ENCODE measurements at regions not wholly inside any gene's neighbourhood (a gene's known extent, or its start where the extent isn't known, plus 50 kb on each side); places are given as distances from the start of the nearest gene placed in this dataset.
"Not testable (repeated sequence)": the region's sequence is repeated elsewhere in the genome, so short reads cannot be mapped to it uniquely, and the experiment has no call there.

DNA sequence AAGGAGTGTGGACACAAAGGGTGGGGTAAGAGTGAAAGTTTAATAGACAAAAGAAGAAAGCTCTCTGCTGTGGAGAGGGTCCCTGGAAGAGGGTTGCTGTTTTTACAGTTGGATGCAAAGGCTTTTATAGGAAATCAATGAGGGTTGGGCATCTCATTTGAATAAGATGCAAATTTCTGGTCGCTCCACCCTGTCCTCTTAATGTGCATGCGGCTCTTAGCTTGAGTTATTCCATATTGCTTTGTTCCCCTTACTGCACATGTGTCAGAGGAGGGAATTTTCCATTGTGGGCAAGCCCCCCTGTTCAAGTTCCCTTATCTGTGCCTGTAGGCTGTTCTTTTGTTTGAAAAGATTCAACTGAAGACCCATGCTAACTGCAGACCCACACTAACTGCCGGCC lies 326.5 kb downstream of the BCL11A start:
- DNase-seq = no peak

DNA sequence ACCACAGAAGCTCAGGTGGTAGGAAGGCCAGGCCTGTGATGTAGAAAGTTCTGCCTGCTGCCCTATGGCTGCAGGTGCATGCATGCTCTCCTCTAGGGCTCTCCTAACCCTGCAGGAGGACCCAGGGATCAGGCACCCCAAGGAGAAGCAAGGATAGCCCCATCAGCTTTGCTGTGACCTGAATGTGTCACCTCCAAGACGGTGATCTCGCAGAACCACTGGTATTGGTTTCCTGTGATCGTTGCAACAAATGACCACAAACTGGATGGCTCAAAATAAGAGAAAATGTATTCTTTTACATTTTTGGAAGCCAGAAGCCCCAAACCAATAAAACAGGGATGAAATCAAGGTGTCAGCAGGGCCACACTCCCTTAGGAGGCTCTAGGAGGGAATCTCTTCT lies 327.3 kb downstream of the BCL11A start:
- no peak for DNase-seq

DNA sequence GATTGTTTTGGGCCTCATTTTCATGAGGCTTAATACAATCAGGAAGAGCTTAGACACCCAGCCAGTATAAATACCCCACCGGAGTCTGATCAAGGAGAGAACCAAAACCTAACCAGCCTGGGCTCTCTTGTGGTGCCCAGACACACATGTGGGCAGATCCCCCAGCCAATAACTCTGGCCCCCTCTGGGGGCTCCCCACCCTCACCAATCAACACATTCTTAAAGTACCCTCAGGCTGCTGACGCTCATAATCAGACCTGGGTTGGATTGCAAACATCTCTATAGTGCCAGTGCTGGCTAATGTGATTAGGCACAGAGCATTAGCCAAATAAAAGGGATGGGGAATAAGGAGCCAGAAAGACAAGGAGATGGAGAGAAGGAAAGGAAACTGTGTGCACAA lies 329.6 kb downstream of the BCL11A start:
- no peak for DNase-seq

DNA sequence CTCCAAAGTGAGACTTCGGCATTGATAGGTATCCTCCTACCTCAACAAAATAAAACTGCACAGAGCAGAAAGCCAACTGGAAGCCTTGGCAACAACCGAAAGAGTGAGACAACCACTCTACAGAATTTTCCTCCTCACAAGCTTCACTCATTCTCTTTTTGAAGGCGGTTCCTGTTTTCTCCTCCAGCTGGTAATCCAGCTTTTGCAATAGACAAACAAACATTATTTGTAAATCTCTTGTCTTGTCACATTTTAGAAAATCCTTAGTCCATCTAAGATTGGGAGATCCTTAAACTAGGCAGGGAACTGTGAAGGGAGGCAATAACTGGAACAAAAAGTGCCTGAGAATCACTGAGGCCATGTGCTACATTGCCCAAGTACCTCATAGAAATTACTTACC lies 332.4 kb downstream of the BCL11A start:
- DNase-seq = no peak

DNA sequence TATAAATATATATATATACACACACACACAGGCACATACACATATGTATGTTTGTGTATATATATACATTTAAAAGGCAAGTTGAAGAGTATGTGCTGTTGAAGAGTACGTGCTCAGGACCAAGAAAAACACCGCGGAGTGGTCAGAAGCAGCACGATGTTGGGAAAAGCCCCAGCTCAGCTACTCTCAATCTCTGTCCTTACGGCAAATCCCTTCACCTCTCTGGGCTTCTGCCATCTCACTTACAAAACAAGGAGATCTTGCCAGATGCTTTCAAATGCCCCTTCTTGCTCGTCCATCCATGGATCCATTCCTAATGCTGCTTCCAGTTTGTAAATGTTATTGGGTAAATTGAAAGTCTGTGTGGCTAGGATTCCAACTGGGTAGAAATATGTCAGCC lies 333.9 kb downstream of the BCL11A start:
- DNase-seq = no peak

DNA sequence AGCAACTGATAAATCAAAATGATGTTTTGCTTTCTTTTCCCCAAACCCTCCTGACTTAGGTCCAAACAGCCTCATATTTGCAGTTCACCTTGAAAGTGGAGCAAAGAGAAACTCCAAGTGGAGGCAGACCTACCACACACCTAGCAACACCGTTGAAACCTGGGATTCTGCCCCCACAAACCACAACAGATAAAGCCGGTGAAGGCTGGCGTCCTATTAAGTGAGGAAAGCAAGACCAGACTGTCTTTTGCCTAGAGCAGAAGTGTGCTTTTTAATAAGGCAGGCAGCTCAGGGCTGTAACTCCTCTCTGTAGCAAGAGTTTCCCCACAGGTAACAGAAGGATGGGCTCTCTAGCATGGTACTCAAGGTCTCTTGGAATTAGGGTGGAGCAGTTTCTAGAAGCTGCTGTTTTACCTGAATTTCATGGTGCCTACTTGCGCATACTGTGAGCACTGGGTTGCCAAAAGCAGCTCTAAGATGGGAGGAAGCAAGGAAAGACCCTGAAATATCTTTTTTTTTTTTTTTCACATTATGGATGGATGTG lies 336.9 kb downstream of the BCL11A start:
- no peak for DNase-seq

DNA sequence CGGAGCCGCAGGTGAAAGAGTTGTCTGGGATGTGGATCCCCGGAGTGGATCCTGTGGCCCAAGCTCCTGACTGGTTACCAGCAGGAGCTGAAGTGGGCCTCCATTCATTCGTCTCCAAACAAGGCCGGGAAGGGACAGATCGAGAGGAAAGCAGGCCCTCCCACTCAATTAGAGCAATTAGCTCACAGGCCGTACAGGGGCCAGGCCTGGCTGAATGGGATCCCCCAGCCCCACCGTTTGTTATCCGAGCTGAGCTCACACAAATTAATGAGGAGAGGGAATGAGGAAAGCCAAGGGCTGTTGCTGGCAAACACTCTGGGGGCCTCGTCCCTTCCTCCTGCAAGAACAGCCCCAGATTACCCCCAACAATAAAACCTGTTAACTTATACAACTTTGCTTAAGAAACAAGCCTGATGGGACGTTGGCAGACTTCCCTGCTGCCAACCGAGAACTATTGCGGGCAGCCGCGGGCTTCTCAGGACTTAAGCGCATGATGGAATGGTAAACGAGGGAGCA lies 338.0 kb downstream of the BCL11A start:
- DNase-seq = no peak

DNA sequence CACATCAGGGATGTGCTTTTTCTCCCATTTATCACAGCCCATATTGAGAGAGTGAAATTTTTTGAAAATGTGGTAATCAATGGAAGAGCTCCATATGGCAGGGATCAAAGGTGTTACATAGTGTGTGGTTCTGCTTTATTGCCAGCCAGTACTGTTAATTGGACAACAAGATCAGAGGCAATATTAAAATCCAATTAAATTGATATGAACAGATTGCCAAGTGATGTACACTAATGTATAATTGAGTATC lies 338.9 kb downstream of the BCL11A start:
- DNase-seq = no peak

DNA sequence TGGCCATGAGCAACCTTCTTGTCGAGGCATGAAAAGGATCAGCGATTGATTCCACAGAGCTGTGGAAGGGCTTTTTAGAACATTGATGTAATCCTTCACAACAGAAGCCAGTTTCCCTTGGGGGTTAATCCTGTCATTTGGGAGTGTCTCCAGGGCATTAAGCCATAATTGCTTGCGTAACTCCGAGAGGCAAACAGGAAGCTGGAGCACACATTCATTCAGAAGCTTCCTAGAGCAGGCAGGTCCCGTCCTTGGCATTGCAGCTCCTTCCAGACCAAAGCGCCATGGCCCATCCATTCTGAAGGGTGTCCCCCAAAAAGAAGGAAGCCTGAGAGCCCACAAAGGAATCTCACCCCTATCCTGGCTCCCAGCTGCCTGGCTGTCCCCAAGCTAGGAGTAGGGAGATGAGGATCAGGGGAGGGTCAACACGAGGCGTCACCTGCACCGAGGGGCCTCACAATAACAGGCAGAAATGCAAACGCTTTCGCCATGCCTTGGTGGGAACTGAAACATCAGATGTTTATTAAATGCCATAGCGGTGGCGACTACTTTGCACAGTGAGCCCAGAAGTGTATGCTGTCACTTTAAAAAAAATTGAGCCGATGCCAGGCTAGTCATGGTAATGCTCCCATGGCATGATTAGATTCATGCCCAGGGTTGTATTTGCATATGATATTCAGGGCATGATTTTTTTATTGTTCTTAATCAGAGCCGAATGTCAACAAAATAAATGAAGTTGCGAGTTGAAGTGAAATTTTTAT lies 339.4 kb downstream of the BCL11A start:
- no peak for DNase-seq

DNA sequence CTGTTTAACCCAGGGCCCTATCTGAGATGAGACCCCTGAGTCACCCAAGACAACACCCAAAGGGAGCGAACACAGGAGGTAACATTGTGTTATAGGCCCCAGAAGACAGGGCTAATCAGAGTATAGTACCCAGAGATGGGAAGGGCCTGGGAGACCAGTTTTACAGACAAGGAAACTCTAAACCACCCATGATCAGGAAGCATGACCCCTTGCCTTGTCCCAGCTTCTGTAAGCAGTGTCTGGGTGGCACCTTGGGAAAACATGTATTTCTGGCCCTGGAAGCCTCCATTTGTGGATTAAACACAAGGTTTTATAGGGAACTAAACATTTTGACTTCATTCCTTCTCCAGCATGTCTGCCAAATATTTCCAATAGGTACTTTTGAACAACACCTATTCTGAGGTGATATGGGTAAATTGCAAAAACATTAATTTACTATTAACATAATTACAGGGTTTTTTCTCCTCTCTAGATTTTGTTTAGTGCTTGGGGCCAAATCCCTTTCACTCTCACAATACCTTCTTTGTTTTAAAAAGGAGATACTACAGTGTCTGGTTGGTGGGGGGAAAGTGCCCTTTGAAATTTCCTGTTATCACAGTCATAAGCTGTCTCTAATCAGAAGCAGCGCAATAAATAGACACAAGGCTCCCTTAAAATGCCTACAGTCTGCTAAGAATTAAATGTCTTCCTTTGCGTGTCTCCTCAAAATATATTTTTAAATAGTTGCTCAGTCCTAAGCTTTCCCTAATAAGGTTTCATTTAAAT lies 341.1 kb downstream of the BCL11A start:
- DNase-seq = no peak

DNA sequence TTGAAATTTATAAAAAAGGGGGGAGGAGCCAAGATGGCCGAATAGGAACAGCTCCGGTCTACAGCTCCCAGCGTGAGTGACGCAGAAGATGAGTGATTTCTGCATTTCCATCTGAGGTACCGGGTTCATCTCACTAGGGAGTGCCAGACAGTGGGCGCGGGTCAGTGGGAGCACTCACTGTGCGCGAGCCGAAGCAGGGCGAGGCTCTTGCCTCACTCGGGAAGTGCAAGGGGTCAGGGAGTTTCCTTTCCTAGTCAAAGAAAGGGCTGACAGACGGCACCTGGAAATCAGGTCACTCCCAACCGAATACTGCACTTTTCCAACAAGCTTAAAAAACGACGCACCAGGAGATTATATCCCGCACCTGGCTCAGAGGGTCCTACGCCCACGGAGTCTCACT lies 364.4 kb downstream of the BCL11A start:
- DNase-seq = not testable (repeated sequence)

DNA sequence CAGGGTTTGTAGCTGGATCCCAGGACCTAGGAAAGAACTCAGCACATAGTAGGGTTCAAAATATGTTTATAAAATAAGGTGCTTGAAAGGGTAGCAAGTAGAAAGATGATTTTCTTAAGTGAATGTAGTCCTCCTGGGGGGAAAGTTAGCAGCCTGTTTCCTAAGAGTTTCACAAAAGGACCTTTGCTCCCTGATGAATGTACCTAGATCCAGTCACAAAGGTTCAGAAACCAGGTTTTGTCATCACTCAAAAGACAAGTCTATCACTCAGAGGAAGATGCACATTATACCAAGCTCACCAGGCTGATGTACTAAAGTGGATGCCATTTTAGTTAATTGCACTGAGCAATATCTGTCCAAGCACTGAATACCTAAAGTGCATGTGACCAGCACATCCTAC lies 378.2 kb downstream of the BCL11A start:
- DNase-seq = no peak

DNA sequence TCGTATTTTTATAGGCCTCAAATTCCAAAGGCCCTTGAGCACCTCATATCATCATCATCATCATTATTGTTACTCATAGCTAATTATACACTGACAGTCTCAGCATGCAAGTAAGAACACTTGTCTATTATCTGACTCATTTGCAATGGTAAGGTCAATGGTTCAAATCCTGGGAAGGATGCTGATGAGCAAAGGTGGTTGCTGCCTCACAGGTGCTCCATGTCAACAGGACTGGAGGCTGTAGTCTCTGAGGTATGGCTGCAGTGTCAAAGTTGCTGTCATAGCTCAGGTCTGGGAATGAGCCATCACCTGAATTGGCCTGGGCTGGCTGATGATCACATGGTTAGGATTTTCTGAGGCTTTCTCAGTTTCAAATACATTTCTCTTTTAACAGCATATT lies 379.3 kb downstream of the BCL11A start:
- no peak for DNase-seq

DNA sequence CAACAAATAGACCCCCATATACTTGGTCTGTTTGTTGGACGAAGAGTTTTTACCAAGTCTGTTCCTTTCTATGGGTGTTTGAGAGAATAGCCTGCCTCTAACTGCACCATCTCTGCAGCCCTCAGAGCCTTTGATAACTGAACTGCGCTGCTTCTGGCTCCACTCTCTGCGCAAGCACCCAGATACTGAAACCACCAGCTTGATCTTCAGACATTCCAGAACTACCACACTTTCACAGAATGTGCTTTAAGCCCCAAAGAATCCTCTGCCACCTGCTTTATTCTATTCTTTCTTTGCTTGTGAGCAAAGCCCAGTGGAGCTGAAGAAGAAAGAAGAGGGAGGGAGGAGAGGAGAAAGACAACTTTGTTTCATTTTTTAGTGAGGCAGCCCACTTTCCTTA lies 380.7 kb downstream of the BCL11A start:
- DNase-seq = no peak

DNA sequence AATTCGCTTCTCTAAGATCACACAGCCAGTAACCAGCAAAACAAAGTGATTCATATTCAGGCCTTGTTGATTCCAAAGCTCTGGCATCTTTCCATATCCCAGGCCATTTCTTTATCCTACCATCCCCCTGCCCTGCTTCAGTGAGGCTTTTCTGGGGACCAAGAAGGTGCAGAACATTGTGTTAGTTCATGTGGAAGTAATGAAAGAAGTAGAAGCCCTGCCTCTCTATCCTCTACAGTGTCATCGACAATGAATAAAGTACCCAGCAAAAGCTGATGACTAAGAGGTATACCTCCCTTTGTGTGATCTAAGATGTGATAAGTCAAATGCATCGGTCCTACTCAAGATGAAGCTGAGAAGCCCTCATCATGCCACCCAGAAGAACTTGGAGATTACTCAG lies 383.2 kb downstream of the BCL11A start:
- no peak for DNase-seq

DNA sequence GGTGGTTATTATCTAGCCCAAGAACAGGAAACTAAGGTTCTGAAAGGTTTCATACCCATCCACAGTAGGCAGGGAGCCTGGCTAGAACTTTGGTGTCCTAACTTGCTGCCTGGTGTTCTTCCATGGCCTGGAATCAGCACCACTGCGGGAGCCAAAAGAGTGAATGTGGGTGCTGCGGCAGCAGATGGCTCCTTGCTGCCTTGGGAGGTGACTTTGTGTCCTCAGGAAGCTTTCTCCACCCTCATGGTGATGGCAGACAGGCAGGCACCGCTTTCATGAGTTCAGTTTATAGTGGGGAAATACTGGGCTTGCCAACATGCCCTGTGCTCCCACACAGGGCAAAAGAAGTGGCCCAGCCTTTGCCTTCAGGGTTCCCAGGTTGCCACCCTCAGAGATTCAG lies 385.2 kb downstream of the BCL11A start:
- DNase-seq = no peak

DNA sequence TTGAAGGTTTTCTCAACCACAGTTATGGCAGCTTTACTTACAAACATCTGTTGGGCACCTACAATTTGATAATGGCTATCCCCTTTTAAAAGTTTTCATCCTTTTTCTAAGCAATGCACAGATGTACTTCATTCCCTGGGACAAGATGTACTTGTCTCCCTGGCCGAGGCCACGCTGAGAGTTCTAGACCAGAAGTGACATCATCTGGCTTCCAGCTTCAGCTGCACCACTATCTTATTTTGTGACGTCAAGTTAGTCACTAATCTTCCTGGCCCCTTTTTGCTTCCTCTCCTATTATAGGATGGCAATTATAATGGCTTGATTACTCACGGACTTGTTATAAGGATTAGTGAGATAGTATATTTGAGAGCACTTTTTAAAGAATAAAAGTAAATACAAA lies 386.4 kb downstream of the BCL11A start:
- DNase-seq = no peak

DNA sequence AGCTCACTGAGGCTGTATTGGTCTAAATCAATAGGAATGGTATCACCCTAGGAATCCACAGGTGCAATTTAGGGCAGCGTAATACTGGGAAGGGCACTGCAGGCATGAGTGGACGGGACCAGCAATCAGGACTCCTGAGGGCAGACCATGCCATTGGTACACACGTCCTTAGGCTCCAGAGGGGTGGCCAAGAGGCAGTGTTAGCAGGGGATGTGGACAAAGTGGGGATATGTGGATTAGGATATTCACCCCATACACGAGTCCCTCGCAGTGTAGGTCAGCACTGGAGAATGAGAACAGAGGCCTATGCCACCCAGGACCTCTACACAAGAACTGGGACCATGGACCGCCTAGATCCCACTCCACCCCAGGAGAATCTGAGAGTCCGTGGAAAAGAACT lies 389.8 kb downstream of the BCL11A start:
- no peak for DNase-seq

DNA sequence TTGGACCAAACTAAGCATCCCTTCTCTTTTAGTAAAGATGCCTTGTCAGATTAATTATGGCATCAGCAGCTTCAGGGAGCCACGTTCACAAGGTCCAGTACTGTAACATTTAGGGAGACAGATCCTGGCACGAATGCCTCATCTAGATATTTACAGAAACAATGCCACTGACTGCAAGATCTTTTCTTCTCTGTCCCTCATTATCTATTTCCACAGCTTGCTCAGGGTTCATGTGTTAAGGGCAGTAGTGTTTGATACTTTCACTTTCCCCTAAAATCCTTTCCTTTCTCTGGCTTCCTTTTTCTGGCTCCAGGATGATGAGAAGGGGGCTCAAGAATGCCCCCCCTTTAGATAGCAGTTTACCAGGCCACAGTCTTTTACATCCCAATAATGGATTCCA lies 393.9 kb downstream of the BCL11A start:
- no peak for DNase-seq

DNA sequence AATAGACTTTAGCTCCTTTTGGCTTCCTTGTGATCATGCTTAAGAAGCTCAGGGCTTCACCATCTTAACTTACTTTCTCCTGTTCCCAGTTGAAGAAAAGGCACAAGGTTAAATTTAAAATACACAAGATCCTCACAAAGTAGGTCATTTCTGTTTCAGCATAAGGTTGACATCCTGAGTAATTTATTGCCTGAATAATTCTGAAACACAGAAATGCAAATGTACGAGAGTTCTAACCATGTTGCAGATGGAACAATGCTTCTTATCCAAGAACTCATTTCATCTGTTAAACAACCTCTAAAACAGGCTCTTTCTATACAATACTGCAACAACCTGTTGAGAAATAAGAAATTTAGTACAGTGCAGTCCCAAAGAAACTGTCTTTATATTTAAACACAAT lies 395.2 kb downstream of the BCL11A start:
- no peak for DNase-seq

DNA sequence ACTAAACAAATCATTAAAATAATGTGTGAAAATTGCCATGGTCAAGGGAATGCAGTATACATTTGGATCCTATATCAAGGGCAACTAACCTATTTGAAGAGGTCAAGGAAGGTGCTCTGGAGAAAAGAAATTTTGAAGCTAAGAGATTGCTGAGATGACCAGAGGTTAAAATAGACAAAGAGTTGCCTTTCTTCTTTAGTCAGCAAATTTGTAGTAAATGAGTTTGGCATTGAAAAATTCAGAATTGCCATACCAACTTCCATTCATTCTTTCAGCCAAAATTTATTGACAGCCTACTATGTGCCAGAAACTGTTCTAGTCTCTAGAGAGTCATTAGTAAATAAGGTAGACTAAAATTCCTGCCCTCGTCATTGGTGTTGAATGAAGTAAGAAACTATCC lies 396.2 kb downstream of the BCL11A start:
- DNase-seq = no peak

DNA sequence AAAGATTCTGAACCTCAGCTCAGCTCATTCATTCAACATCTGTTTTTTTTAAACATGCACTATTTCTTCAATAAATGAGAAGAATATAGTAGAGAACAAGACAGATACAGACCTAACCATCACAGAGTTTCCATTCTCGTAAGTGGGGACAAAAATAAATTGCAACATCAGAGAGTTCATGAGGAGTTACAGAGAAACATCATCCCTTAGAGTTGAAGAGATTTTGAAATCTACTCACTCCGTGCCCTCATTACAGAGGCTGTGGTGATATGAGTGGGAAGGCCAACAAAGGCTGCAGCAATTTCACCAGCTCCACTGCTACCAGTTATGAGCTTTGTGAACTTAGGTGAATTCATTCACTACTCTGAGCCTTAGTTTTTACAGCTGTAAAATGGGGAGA lies 399.3 kb downstream of the BCL11A start:
- no peak for DNase-seq

DNA sequence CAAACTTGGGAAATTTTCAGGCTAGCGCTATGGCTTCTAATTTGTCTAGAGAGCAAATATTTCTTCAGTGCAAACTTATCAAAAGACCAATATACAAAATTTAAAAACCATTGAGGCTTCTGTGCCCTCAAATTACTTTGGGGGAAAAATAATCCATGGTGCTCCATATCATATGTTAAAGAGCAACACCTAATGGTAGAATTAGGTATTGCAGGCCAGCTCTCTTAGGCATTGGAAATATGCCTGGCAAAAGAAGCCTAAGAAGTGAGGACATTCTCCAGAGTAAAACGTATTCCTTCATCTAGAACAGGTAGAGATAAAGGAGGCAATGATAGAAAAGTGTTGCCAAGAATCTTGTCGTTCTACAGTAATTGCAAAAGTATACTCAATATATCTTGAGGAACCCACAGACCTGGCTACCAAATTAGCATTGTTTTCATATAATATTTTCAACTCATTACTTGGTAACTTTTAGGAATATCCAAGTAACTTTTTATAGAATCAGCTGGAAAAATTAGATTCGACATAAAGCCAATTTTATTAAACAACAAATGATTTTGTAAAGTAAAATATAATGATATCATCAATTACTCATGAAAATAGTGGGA lies 401.1 kb downstream of the BCL11A start:
- DNase-seq = no peak

DNA sequence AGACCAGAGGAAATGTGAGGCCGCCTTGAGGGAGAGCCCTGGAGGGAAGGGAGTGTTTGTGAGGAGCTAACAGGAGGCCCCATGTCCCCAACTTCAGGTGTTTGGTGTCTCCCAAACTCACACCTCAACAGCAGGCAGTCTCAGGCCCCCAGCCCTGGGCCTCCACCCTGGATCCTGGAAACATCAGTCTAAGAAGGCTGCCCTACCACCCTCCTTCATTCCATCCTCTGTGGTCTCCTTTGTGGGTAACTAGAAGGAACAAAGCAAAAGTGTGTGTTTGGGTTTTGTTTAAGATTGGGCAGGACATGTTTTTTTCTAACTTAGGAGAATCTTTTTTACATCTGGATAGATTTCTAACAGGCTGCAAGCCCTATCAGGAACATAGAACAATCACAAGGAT lies 404.3 kb downstream of the BCL11A start:
- no peak for DNase-seq
